PFSK-1 (cell line): ENCODE measurements at regions not wholly inside any gene's neighbourhood (a gene's known extent, or its start where the extent isn't known, plus 50 kb on each side); places are given as distances from the start of the nearest gene placed in this dataset.

Experiments
- FOXP2 ChIP-seq: optimal IDR thresholded peaks from 2 replicates; pipeline ENCODE3; 2011; ENCODE audit warnings: borderline replicate concordance, control low read depth, inconsistent platforms; ENCODE audit not compliant: insufficient read depth; ENCODE audit errors: extremely low read length, extremely low read depth
- POLR2AphosphoS5 ChIP-seq: IDR thresholded peaks from 2 replicates; pipeline ENCODE4 v1.6.1; 2012; ENCODE audit warnings: low read depth, mild to moderate bottlenecking, control low read depth, low read length, moderate library complexity
- REST ChIP-seq, 2 experiments: IDR thresholded peaks; 2 replicates each; pipeline versions ENCODE4 v1.6.1 to v1.8.0; 2011 to 2012; ENCODE audit warnings: low read depth in 2 of 2, low read length in 2 of 2, control low read depth in 1 of 2, inconsistent platforms in 1 of 2, mild to moderate bottlenecking in 1 of 2, moderate library complexity in 1 of 2; ENCODE audit not compliant: insufficient read depth in 1 of 2
- SIN3A ChIP-seq: IDR thresholded peaks from 2 replicates; pipeline ENCODE4 v1.6.1; 2012; ENCODE audit warnings: mild to moderate bottlenecking, low read length, moderate library complexity, borderline replicate concordance; ENCODE audit not compliant: insufficient read depth
- TAF1 ChIP-seq: IDR thresholded peaks from 2 replicates; pipeline ENCODE4 v1.6.1; 2012; ENCODE audit warnings: low read length, control low read depth, borderline replicate concordance; ENCODE audit not compliant: insufficient read depth

GRCh38 chr5:174454890-174455289 lies 269.5 kb upstream of the MSX2 start:
- TF ChIP-seq POLR2AphosphoS5 (no peak), TAF1 (no peak), REST (IDR thresholded peaks at IDR 0.05; ENCODE audit: insufficient read depth in 1 of 2, low read depth in 2 of 2, low read length in 2 of 2) (no peak), SIN3A (no peak), FOXP2 (no peak)

GRCh38 chr5:174455301-174455700 lies 269.1 kb upstream of the MSX2 start:
- no peak for TF ChIP-seq FOXP2

GRCh38 chr5:174457141-174457678 lies 267.2 kb upstream of the MSX2 start:
- TF ChIP-seq FOXP2 (no peak), POLR2AphosphoS5 (no peak), TAF1 (no peak)

GRCh38 chr5:174459071-174459702 lies 265.2 kb upstream of the MSX2 start:
- no peak for TF ChIP-seq FOXP2
- TF ChIP-seq POLR2AphosphoS5 = no peak
- TF ChIP-seq SIN3A = no peak
- no peak for TF ChIP-seq REST (IDR thresholded peaks at IDR 0.05; ENCODE audit: insufficient read depth in 1 of 2, low read depth in 2 of 2, low read length in 2 of 2)
- no peak for TF ChIP-seq TAF1

GRCh38 chr5:174459832-174460448 lies 264.4 kb upstream of the MSX2 start:
- TF ChIP-seq FOXP2 = no peak
- TF ChIP-seq REST (IDR thresholded peaks at IDR 0.05; ENCODE audit: insufficient read depth in 1 of 2, low read depth in 2 of 2, low read length in 2 of 2) = no peak
- no peak for TF ChIP-seq POLR2AphosphoS5
- TF ChIP-seq TAF1 = no peak
- TF ChIP-seq SIN3A = no peak

GRCh38 chr5:174462129-174462528 lies 262.3 kb upstream of the MSX2 start:
- TF ChIP-seq POLR2AphosphoS5 (no peak), SIN3A (no peak), REST (IDR thresholded peaks at IDR 0.05; ENCODE audit: insufficient read depth in 1 of 2, low read depth in 2 of 2, low read length in 2 of 2) (no peak), TAF1 (no peak), FOXP2 (no peak)
